Liver (tissue), 7 donors: ENCODE measurements at regions not wholly inside any gene's neighbourhood (a gene's known extent, or its start where the extent isn't known, plus 50 kb on each side); places are given as distances from the start of the nearest gene placed in this dataset.

Source experiments
- DNase-seq: peaks from one replicate; pipeline ENCODE4 v3.0.0-alpha.2; 2017; ENCODE audit warnings: low spot score
- H3K27ac ChIP-seq, 2 donors: one replicate each; pipeline ENCODE4 v1.7.0; 2013; ENCODE audit warnings: inconsistent platforms in 2 of 2, low read length in 2 of 2, control low read depth in 1 of 2, low read depth in 1 of 2, mild to moderate bottlenecking in 1 of 2
- H3K27me3 ChIP-seq, 4 donors: one replicate each; pipeline versions ENCODE4 v1.6.1 to v1.7.0; 2013; ENCODE audit warnings: low read length in 3 of 4, inconsistent platforms in 1 of 4, mild to moderate bottlenecking in 1 of 4, moderate library complexity in 1 of 4; ENCODE audit not compliant: control insufficient read depth in 4 of 4, insufficient read depth in 4 of 4
- H3K36me3 ChIP-seq, 4 donors: one replicate each; pipeline versions ENCODE4 v1.6.1 to v1.7.0; 2013; ENCODE audit warnings: low read length in 3 of 4, mild to moderate bottlenecking in 3 of 4, low read depth in 1 of 4, moderate library complexity in 1 of 4; ENCODE audit not compliant: control insufficient read depth in 4 of 4, insufficient read depth in 3 of 4
- H3K4me1 ChIP-seq, 4 donors: one replicate each; pipeline versions ENCODE4 v1.6.1 to v1.7.0; 2013; ENCODE audit warnings: low read length in 3 of 4, mild to moderate bottlenecking in 3 of 4, moderate library complexity in 1 of 4; ENCODE audit not compliant: control insufficient read depth in 4 of 4, insufficient read depth in 4 of 4
- H3K4me3 ChIP-seq, 3 donors: one replicate each; pipeline versions ENCODE4 v1.6.1 to v1.7.0; 2013; ENCODE audit warnings: low read length in 3 of 3, control low read depth in 1 of 3, low read depth in 1 of 3, mild to moderate bottlenecking in 1 of 3
- H3K9ac ChIP-seq, 2 donors: one replicate each; pipeline ENCODE4 v1.7.0; 2013; ENCODE audit warnings: low read length in 2 of 2, mild to moderate bottlenecking in 2 of 2, moderate library complexity in 2 of 2, control low read depth in 1 of 2, low read depth in 1 of 2
- H3K9me3 ChIP-seq, 4 donors: one replicate each; pipeline versions ENCODE4 v1.6.1 to v1.7.0; 2013; ENCODE audit warnings: low read length in 3 of 4; ENCODE audit not compliant: control insufficient read depth in 4 of 4
- ATF3 ChIP-seq: IDR thresholded peaks from 2 replicates; pipeline ENCODE4 v1.6.1; 2016; ENCODE audit warnings: antibody characterized with exemption
- CTCF ChIP-seq: fragments of 150-350 bp; IDR thresholded peaks from 2 replicates; pipeline ENCODE4 v1.5.1; 2017; ENCODE audit warnings: improper control_type of control experiment, low read depth, low read length; ENCODE audit not compliant: missing input control
- EGR1 ChIP-seq, 2 donors: IDR thresholded peaks; 2 replicates each; pipeline ENCODE4 v1.6.1; 2016 to 2018; ENCODE audit warnings: antibody characterized with exemption in 2 of 2, low read depth in 2 of 2
- FOXA1 ChIP-seq: IDR thresholded peaks from 2 replicates; pipeline ENCODE4 v1.6.1; 2016; ENCODE audit warnings: antibody characterized with exemption
- FOXA2 ChIP-seq: IDR thresholded peaks from 2 replicates; pipeline ENCODE4 v1.6.1; 2016; ENCODE audit warnings: antibody characterized with exemption
- GABPA ChIP-seq, 2 donors: IDR thresholded peaks in 1 of 2; conservative IDR thresholded peaks in 1 of 2; 2 replicates each; pipeline ENCODE4 v1.6.1; 2016; ENCODE audit warnings: antibody characterized with exemption in 2 of 2, mild to moderate bottlenecking in 1 of 2, moderate library complexity in 1 of 2
- HNF4A ChIP-seq, 2 donors: conservative IDR thresholded peaks; 2 replicates each; pipeline ENCODE4 v1.6.1; 2016; ENCODE audit warnings: antibody characterized with exemption in 2 of 2, mild to moderate bottlenecking in 2 of 2
- HNF4G ChIP-seq: IDR thresholded peaks from 2 replicates; pipeline ENCODE4 v1.6.1; 2016; ENCODE audit warnings: antibody characterized with exemption
- JUND ChIP-seq, 2 donors: IDR thresholded peaks; 2 replicates each; pipeline ENCODE4 v1.6.1; 2016; ENCODE audit warnings: antibody characterized with exemption in 2 of 2
- MAX ChIP-seq: IDR thresholded peaks from 2 replicates; pipeline ENCODE4 v1.6.1; 2016; ENCODE audit warnings: antibody characterized with exemption
- NR2F2 ChIP-seq: IDR thresholded peaks from 2 replicates; pipeline ENCODE4 v1.6.1; 2016; ENCODE audit warnings: antibody characterized with exemption
- RAD21 ChIP-seq, 2 donors: IDR thresholded peaks; 2 replicates each; pipeline ENCODE4 v1.6.1; 2016; ENCODE audit warnings: antibody characterized with exemption in 2 of 2, mild to moderate bottlenecking in 2 of 2
- REST ChIP-seq: IDR thresholded peaks from 2 replicates; pipeline ENCODE4 v1.6.1; 2016; ENCODE audit warnings: antibody characterized with exemption, mild to moderate bottlenecking
- SP1 ChIP-seq: IDR thresholded peaks from 2 replicates; pipeline ENCODE4 v1.6.1; 2018; ENCODE audit warnings: antibody characterized with exemption, mild to moderate bottlenecking
- TAF1 ChIP-seq: conservative IDR thresholded peaks from 2 replicates; pipeline ENCODE4 v1.6.1; 2016; ENCODE audit warnings: antibody characterized with exemption, mild to moderate bottlenecking
- YY1 ChIP-seq: IDR thresholded peaks from 2 replicates; pipeline ENCODE4 v1.6.1; 2016; ENCODE audit warnings: antibody characterized with exemption, mild to moderate bottlenecking
- ZBTB33 ChIP-seq: IDR thresholded peaks from 2 replicates; pipeline ENCODE4 v1.6.1; 2016; ENCODE audit warnings: antibody characterized with exemption
- donor health status: healthy.
- donor health status: healthy.
- donor health status: healthy.
- donor health status: healthy.

GRCh38 chr11:113571531-113571930, 96.3 kb upstream of the DRD2 start (continued):
- no peak for TF ChIP-seq GABPA (IDR thresholded peaks at IDR 0.05 in 1 of 2, conservative IDR thresholded peaks at IDR 0.05 in 1 of 2)
- TF ChIP-seq HNF4G, result no peak

GRCh38 chr11:113570906-113571305, 95.7 kb upstream of the DRD2 start:
- TF ChIP-seq JUND (IDR thresholded peaks at IDR 0.05), result no peak
- TF ChIP-seq SP1, result no peak
- TF ChIP-seq ZBTB33, result no peak
- TF ChIP-seq MAX, result no peak
- no peak for TF ChIP-seq NR2F2
- TF ChIP-seq RAD21 (IDR thresholded peaks at IDR 0.05), result no peak
- TF ChIP-seq YY1, result no peak
- TF ChIP-seq FOXA1, result no peak
- TF ChIP-seq ATF3, result no peak
- TF ChIP-seq HNF4G, result no peak
- no peak for TF ChIP-seq EGR1 (IDR thresholded peaks at IDR 0.05; ENCODE audit: low read depth in 2 of 2)
- no peak for TF ChIP-seq REST
- no peak for TF ChIP-seq HNF4A (conservative IDR thresholded peaks at IDR 0.05)
- no peak for TF ChIP-seq CTCF
- TF ChIP-seq TAF1, result no peak
- no peak for TF ChIP-seq FOXA2
- no peak for TF ChIP-seq GABPA (IDR thresholded peaks at IDR 0.05 in 1 of 2, conservative IDR thresholded peaks at IDR 0.05 in 1 of 2)
- Histone ChIP-seq H3K4me3 (no peak overlapping the region), H3K36me3 (no peaks in the 10 kb centered on the region), H3K9ac (no peak overlapping the region), H3K27me3 (peaks cover 0 to 6% (median 2%) of the 10 kb centered on the region in 4 donors), H3K9me3 (no peaks in the 10 kb centered on the region), H3K4me1 (no peaks in the 10 kb centered on the region), H3K27ac (no peak overlapping the region)
- no peak for DNase-seq
